ENCODE measurements at regions not wholly inside any gene's neighbourhood (a gene's known extent, or its start where the extent isn't known, plus 50 kb on each side); places are given as distances from the start of the nearest gene placed in this dataset.

DNA sequence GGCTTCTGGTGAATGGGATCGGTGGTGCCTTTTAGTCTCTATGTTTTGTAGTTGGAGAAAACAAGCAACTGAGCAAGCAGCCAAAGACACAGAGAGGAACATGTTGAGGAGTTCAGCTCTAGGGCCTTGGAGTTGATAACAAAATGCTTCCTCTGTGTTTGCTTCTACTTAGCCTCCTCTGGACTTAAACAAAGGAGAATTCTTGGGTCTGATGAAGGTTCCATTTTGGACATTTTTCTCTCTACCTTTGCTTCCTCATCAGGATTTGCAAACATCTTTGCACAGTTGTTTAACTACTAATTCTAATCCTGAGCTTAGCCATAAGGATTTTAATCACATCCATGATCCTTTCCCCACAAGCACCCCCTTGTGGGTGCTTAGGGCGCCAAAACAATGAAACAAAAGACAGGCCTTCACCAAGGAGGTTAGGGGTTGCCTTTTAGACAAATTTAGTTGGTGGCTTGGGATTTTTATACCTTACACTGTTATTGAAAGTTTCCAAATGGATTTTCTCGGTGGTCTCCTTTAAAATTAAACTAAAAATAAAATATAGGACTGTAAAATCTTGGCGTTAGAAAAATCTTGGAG is 148.5 kb upstream of the SATB2 start:
- no peaks in the 10 kb centered on the region for H3K9me3 ChIP-seq (ENCODE audit: control insufficient read depth, low read length, poor library complexity, severe bottlenecking)
- Mint-ChIP-seq H3K27ac (no peak overlapping the region), H3K36me3 (ENCODE audit: low read depth) (no peaks in the 10 kb centered on the region), H3K27me3 (peaks cover 14% of the 10 kb centered on the region), H3K4me1 (peaks cover 3% of the 10 kb centered on the region), H3K4me3 (no peak overlapping the region)
- ATAC-seq (no peak), DNase-seq (no peak)

DNA sequence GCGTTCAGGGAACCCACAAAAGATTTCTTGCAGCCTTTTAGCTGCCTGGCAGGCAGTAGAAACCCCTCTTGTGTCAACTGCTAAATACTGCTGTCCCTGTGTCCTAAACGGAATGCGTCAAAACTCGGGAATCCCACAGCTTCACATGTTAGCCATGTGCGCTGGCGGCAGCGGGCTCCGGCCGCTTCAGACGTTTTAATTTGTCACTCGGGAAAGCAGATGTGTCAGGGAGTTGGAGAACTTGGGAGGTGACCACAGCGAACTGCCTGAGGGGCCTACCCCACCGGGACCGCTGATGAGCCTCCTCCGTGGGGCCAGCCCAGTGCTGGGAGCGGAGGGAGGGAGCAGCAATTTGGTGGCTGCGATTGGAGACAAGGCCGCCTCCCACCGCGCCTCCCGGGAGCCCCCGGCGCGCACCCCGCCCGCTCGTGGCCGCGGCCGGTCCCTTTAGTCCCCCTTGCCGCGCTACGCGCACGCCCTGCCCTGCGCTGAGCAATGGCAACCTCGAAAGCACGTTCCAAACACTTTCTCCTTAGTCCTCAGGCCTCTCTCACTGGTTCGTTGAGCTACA is 146.1 kb upstream of the SATB2 start:
- no peak overlapping the region for H3K4me3 Mint-ChIP-seq
- H3K4me1 Mint-ChIP-seq: peaks cover 3% of the 10 kb centered on the region
- H3K9me3 ChIP-seq (ENCODE audit: control insufficient read depth, low read length, poor library complexity, severe bottlenecking): no peaks in the 10 kb centered on the region
- no peak overlapping the region for H3K27ac Mint-ChIP-seq
- H3K27me3 Mint-ChIP-seq: peaks cover 28% of the 10 kb centered on the region
- DNase-seq: no peak
- ATAC-seq: no peak
- H3K36me3 Mint-ChIP-seq (ENCODE audit: low read depth): no peaks in the 10 kb centered on the region

DNA sequence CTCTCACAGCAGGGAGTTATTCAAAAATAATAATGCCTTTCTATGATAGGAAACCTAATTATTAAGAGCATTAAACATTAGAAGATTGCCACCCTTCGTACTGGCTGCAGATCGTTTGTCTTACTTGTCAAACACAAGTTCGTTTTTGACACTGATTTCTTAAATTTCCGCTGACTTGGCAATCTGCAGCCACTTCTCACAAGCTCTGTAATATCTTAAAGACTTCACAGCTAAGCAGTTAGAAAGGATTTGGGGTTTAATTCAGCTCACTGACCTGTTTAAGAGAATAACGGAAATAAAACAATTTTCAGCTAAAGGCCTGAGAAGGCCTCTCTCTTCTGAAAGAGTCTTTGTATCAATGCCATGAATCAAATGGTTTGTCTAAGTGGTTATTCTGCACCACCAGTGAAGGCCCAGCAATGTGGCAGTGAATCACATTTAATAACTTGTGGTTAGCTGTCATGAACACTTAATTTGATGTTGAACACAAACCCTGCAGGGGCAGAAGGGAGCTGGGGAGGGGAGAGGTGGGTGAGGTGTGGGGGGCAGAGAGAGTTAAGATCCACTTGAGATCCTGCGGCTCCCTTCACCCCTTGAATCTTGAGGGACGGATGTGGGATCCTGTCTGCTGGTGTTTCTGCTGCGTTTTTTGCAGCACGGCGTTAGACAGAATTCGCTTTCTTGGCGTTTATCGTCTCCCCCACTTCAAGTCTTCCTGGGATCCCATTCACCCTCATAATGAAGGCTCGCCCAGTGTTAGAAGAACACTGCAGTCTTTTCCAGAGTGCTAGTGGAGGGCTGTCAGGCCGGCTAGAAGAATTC is 145.4 kb upstream of the SATB2 start:
- no peaks in the 10 kb centered on the region for H3K9me3 ChIP-seq (ENCODE audit: control insufficient read depth, low read length, poor library complexity, severe bottlenecking)
- Mint-ChIP-seq H3K27ac (no peak overlapping the region), H3K4me1 (peaks cover 3% of the 10 kb centered on the region), H3K36me3 (ENCODE audit: low read depth) (no peaks in the 10 kb centered on the region), H3K27me3 (peaks cover 34% of the 10 kb centered on the region), H3K4me3 (no peak overlapping the region)
- DNase-seq: no peak
- ATAC-seq: no peak

DNA sequence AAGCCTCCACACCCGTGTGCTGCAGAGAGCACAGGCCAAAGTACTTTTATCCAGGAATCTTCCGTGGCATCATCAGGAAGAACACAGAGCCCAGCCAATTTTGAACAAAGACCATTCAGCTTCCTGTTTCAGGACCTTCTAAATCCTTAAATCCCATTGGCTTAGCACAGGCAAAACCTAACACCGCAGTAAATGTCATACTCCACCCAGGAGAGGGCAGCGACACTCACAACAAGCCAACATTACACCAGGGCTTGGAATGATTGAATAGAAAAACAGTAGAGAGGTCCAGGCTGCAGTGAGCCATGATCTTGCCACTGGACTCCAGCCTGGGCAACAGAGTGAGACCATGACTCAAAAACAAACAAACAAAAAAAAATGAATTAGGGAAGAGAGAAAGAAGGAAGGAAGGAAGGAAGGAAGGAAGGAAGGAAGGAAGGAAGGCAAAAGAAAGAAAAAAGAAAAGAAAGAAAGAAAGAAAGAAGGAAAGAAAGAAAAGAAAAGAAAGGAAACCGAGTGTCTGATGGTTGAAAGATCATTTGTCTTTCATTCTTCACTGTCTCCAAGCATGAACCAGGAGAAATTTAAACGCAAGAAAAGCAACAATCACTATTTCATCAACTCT is 144.6 kb upstream of the SATB2 start:
- DNase-seq: no peak
- no peaks in the 10 kb centered on the region for H3K36me3 Mint-ChIP-seq (ENCODE audit: low read depth)
- peaks cover 3% of the 10 kb centered on the region for H3K4me1 Mint-ChIP-seq
- H3K27ac Mint-ChIP-seq: no peak overlapping the region
- H3K27me3 Mint-ChIP-seq: peaks cover 37% of the 10 kb centered on the region
- H3K9me3 ChIP-seq (ENCODE audit: control insufficient read depth, low read length, poor library complexity, severe bottlenecking): no peaks in the 10 kb centered on the region
- no peak for ATAC-seq
- H3K4me3 Mint-ChIP-seq: no peak overlapping the region

DNA sequence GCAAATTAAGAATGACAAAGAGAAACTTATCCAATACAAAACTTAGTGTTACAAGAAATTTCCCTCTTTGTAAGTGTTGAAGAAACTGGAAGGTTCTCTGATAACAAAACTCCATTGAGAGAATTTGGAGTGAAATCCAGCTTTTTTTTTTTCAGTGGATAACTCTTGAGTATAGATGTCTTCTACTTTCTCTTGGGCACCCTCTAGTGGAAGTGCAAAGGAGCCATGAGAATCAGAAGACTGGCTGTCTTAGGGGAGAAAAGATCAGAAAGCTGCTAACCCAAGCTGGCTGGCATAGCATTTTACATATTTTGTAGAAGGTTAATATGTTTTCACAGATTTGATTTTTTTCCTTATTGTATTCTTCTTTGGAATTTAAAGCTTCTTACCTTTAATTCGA is 138.8 kb upstream of the SATB2 start:
- H3K9me3 ChIP-seq (ENCODE audit: control insufficient read depth, low read length, poor library complexity, severe bottlenecking): no peaks in the 10 kb centered on the region
- Mint-ChIP-seq H3K27me3 (peaks cover 41% of the 10 kb centered on the region), H3K27ac (no peak overlapping the region), H3K4me1 (peaks cover 2% of the 10 kb centered on the region), H3K4me3 (no peak overlapping the region), H3K36me3 (ENCODE audit: low read depth) (no peaks in the 10 kb centered on the region)
- ATAC-seq (no peak), DNase-seq (no peak)

DNA sequence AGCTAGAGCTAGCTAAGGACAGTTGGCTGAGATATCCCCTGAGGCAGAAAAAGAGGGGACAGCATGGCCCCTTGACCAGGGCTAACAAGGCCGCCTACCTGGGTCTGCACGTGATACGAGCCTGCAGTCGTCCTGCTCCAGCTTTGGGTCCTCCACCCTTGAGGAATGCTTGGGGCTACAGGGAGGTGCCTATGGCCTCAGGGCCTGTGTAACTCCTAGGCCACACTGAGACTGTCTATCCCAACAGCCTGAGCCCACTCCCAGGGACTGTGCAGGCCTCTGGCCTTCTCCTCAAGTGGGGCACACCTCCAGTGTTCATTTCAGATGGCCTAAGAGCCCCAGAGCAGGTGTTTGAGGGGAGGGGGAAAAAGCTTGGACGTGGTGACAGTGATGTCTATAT is 136.7 kb upstream of the SATB2 start:
- no peak for ATAC-seq
- H3K9me3 ChIP-seq (ENCODE audit: control insufficient read depth, low read length, poor library complexity, severe bottlenecking): no peaks in the 10 kb centered on the region
- Mint-ChIP-seq H3K27ac (no peak overlapping the region), H3K27me3 (peaks cover 36% of the 10 kb centered on the region), H3K36me3 (ENCODE audit: low read depth) (no peaks in the 10 kb centered on the region), H3K4me3 (no peak overlapping the region), H3K4me1 (peaks cover 2% of the 10 kb centered on the region)
- DNase-seq: no peak

DNA sequence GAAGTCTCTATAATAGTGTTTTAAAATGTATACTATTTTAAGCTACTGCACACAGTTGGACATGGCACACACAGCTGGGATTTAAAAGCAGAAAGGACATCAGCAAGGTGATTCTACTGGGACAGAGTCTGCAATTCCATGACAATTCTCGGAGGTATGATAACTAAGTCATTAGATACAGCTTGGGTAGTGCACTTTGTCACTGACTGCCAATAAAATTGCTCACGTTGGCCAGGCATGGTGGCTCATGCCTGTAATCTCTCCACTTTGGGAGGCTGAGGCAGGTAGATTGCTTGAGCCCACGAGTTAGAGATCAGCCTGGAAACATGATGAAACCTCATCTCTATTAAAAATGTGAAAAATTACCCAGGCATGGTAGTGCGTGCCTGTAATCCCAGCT is 134.1 kb upstream of the SATB2 start:
- H3K27ac Mint-ChIP-seq: no peak overlapping the region
- H3K36me3 Mint-ChIP-seq (ENCODE audit: low read depth): no peaks in the 10 kb centered on the region
- DNase-seq (no peak), ATAC-seq (no peak)
- H3K4me1 Mint-ChIP-seq: peaks cover 2% of the 10 kb centered on the region
- H3K27me3 Mint-ChIP-seq: peaks cover 26% of the 10 kb centered on the region
- no peak overlapping the region for H3K4me3 Mint-ChIP-seq
- no peaks in the 10 kb centered on the region for H3K9me3 ChIP-seq (ENCODE audit: control insufficient read depth, low read length, poor library complexity, severe bottlenecking)

DNA sequence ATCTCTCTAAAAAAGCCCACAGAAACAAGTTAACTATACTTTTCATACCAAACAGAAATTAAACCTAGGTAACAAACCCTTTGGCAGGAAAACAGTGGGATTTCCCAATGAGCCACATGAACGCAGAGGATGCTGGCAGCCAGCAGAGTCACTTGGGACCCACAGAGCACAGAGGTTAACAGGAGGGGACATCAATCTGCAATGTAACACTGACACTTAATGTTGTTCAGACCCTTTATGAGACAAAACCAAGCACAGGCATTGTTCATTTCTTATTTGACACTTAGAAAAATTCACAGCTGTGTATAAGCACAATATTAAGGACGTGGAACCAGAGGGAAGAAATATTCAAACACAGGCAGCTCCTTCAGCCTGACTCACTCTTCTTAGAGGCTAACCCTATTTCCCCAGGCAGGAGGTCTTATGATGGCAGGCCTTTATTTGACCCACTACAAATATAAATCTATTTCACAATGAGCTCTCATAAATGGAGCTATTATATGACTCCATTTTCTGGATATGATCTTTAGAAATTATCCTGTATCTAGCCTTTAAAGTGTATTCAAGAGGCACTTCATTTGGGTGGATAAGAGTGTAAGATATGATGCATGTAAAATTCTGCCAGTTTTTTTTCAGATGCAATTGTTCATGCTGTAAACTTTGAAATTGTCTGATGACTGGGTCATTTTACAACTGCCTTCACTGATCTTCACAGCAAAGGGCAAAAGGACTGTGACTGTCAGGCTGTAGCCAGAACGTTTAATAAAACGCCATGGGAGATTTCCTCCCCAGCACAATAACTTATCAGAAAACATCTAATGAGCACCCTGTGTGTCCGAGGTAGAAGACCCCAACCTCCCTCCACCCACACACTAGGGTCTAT is 132.8 kb upstream of the SATB2 start:
- no peaks in the 10 kb centered on the region for H3K9me3 ChIP-seq (ENCODE audit: control insufficient read depth, low read length, poor library complexity, severe bottlenecking)
- H3K27me3 Mint-ChIP-seq: peaks cover 23% of the 10 kb centered on the region
- DNase-seq (no peak), ATAC-seq (no peak)
- no peak overlapping the region for H3K27ac Mint-ChIP-seq
- no peaks in the 10 kb centered on the region for H3K36me3 Mint-ChIP-seq (ENCODE audit: low read depth)
- H3K4me3 Mint-ChIP-seq: no peak overlapping the region
- no peaks in the 10 kb centered on the region for H3K4me1 Mint-ChIP-seq

DNA sequence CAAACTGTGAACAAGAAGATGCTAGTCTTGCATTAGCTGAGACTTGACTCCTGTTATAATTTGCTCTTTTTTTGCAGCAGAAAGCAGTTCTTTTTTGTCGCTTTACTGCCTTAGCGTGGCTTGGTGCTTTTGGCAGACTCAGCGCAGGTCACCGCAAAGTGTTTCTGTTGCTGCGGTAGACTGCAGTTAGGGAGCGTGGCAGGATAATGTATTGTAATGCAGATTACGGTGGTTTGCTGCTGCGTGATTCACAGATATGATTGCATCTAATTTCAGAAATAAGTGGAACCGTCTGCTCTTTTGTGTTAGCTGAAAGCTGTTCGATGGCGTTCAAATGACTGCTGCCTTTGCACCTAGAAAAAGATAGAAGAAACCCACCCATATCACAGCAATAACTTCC is 131.6 kb upstream of the SATB2 start:
- DNase-seq: no peak
- Mint-ChIP-seq H3K4me3 (no peak overlapping the region), H3K36me3 (ENCODE audit: low read depth) (no peaks in the 10 kb centered on the region), H3K27me3 (peaks cover 31% of the 10 kb centered on the region), H3K27ac (no peak overlapping the region), H3K4me1 (no peaks in the 10 kb centered on the region)
- H3K9me3 ChIP-seq (ENCODE audit: control insufficient read depth, low read length, poor library complexity, severe bottlenecking): no peaks in the 10 kb centered on the region
- no peak for ATAC-seq

DNA sequence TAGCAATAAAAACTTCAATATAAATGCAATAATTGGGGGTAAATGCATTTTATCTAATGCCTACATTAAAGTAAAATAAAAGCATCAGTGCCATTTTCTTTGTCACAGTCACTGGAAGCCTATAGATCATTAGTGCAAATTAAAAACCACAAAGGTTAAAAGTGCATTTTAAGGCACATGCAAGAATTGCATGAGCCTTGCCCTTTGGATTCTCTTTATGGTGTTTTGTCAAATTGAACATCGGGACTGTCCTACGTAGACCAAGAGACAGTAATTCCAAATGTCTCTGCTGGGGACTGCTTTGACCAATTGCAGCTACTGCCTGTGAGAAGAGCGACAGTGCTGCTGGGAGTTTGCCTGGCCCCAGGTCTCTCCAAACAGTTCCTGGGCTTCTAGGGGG is 130.3 kb upstream of the SATB2 start:
- no peak for ATAC-seq
- Mint-ChIP-seq H3K4me1 (no peaks in the 10 kb centered on the region), H3K36me3 (ENCODE audit: low read depth) (no peaks in the 10 kb centered on the region), H3K27me3 (peaks cover 42% of the 10 kb centered on the region), H3K4me3 (no peak overlapping the region), H3K27ac (no peak overlapping the region)
- no peaks in the 10 kb centered on the region for H3K9me3 ChIP-seq (ENCODE audit: control insufficient read depth, low read length, poor library complexity, severe bottlenecking)
- no peak for DNase-seq

DNA sequence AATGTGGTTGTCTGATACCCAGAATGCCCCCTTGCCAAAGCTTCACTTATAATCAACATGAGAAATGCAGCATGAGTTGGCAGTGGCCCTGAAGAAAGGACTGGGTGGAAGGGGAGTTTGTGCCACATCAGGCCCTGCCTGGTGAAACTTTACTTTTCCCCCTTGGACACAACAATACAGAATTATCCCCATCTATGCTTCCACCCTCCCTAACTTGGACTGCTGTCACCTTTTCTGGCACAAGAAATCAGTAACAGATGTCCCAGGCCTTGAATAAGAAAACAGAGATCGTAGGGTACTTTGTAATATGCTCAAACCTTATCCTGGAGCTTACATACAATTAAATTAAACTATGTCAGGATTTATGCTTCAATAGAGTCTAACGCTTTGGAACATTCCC is 128.9 kb upstream of the SATB2 start:
- H3K4me3 Mint-ChIP-seq: no peak overlapping the region
- no peak for DNase-seq
- H3K27me3 Mint-ChIP-seq: peaks cover 53% of the 10 kb centered on the region
- no peak for ATAC-seq
- no peak overlapping the region for H3K27ac Mint-ChIP-seq
- no peaks in the 10 kb centered on the region for H3K4me1 Mint-ChIP-seq
- peaks cover 3% of the 10 kb centered on the region for H3K36me3 Mint-ChIP-seq (ENCODE audit: low read depth)
- H3K9me3 ChIP-seq (ENCODE audit: control insufficient read depth, low read length, poor library complexity, severe bottlenecking): no peaks in the 10 kb centered on the region

DNA sequence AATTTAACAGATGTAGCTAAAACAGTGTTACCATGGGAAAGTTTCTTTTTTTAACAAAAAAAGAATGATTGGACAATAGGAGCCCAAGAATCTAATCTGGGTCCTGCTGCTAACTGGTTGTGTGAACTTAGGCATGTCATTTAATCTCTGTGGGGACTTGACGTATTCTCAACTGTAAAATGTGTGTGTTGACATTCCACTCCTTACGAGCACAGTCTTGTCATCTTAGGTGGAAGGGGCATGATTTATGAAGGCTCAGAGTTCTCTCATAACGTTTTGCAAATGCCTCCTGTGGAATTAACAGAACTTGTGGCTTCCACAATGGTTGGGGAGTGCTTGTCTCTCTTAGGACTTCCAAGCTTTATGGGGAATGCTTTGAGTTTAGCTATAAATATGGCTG is 125.9 kb upstream of the SATB2 start:
- DNase-seq (no peak), ATAC-seq (no peak)
- peaks cover 3% of the 10 kb centered on the region for H3K36me3 Mint-ChIP-seq (ENCODE audit: low read depth)
- H3K4me1 Mint-ChIP-seq: no peaks in the 10 kb centered on the region
- H3K27me3 Mint-ChIP-seq: peaks cover 69% of the 10 kb centered on the region
- H3K27ac Mint-ChIP-seq: no peak overlapping the region
- no peaks in the 10 kb centered on the region for H3K9me3 ChIP-seq (ENCODE audit: control insufficient read depth, low read length, poor library complexity, severe bottlenecking)
- H3K4me3 Mint-ChIP-seq: no peak overlapping the region

DNA sequence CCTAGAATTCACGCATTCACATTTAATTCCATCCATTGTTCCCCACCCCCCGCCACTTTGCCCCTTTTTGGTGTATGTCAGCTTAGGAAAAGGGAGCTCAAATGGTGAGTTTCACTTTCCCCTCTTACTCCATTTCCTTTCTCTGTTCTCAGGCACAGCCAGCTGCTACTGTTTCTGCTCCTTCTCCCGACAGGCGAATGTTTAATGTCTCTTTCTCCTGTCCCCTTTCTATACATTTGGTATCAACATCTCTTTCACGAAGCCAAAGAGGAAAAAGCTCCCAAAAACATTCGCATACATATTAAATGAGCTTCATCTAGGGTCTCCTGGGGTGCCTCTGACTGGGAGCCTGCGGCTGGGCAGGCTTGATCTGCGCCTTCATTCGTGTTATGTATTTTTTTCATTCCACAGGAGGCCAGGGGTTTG is 124.2 kb upstream of the SATB2 start:
- Mint-ChIP-seq H3K36me3 (ENCODE audit: low read depth) (peaks cover 3% of the 10 kb centered on the region), H3K4me1 (no peaks in the 10 kb centered on the region), H3K27ac (no peak overlapping the region), H3K4me3 (no peak overlapping the region), H3K27me3 (peaks cover 62% of the 10 kb centered on the region)
- DNase-seq (no peak), ATAC-seq (no peak)
- H3K9me3 ChIP-seq (ENCODE audit: control insufficient read depth, low read length, poor library complexity, severe bottlenecking): no peaks in the 10 kb centered on the region
